HCT116 (cell line): ENCODE measurements at regions not wholly inside any gene's neighbourhood (a gene's known extent, or its start where the extent isn't known, plus 50 kb on each side); places are given as distances from the start of the nearest gene placed in this dataset.

Source experiments
- ATAC-seq: fragments of 200-7000 bp; cut with Tn5 transposase; 2 replicates; pipeline ENCODE4 v1.9.1; 2020; ENCODE audit warnings: mild to moderate bottlenecking, moderate library complexity
- BruUV-seq: library from RNA; stranded (reverse); fragments of 400-500 nt; replicated peaks from 2 replicates; lab custom pipeline; 2021; lab: Mats Ljungman, UMichigan
- CTCF ChIA-PET: fragments of 300-600 bp; sonication (Branson Sonifier 250); formaldehyde crosslinking; loops from one replicate; lab custom pipeline; 2021; ENCODE audit warnings: antibody characterized with exemption; lab: Charles Lee
- POLR2A ChIA-PET: fragments of 300-600, 350-600 bp; sonication (Branson Sonifier 250); formaldehyde crosslinking; loops from one replicate; lab custom pipeline; 2021; ENCODE audit warnings: antibody characterized with exemption; lab: Charles Lee
- RAD21 ChIA-PET, 2 experiments: fragments of 300-600 bp; sonication (Branson Sonifier 250); formaldehyde crosslinking; loops; one replicate each; lab custom pipeline; 2023; ENCODE audit warnings: low total read pairs in 2 of 2; ENCODE audit not compliant: uncharacterized antibody in 2 of 2, unreplicated experiment in 2 of 2, low non-redundant PET in 1 of 2; lab: Charles Lee
- DNase-seq: peaks from one replicate; pipeline ENCODE4 v3.0.0-alpha.2; 2010; ENCODE audit warnings: low read depth, low spot score
- H2AFZ ChIP-seq: fragments of 200-600 bp; shearing (Covaris generic), sonication (generic); 2 replicates; pipeline ENCODE4 v1.6.1; 2017; ENCODE audit warnings: low read depth, mixed run types, mixed read lengths, antibody characterized with exemption, low read length; ENCODE audit not compliant: poor library complexity, severe bottlenecking
- H3K27ac ChIP-seq: 2 replicates; pipeline ENCODE4 v1.5.1; 2012; ENCODE audit warnings: low read depth, low read length
- H3K27me3 ChIP-seq: fragments of 200-600 bp; sonication (generic); 2 replicates; pipeline ENCODE4 v1.6.1; 2016; ENCODE audit warnings: mixed run types, low read length, mixed read lengths; ENCODE audit not compliant: insufficient read depth
- H3K36me3 ChIP-seq, 2 experiments: fragments of 200-500 bp in 1 of 2; fragments of 200-600 bp in 1 of 2; sonication (Bioruptor generic) in 1 of 2; sonication (generic) in 1 of 2; 2 replicates each; pipeline versions ENCODE4 v1.5.1 to v1.6.1; 2014 to 2016; ENCODE audit warnings: low read length in 2 of 2, inconsistent platforms in 1 of 2, mixed read lengths in 1 of 2, mixed run types in 1 of 2; ENCODE audit not compliant: insufficient read depth in 2 of 2, control insufficient read depth in 1 of 2
- H3K4me1 ChIP-seq, 2 experiments: fragments of 200-600 bp in 1 of 2; sonication (generic) in 1 of 2; 2 replicates each; pipeline versions ENCODE4 v1.5.1 to v1.6.1; 2012 to 2017; ENCODE audit warnings: low read length in 2 of 2, inconsistent platforms in 1 of 2, mild to moderate bottlenecking in 1 of 2, mixed read lengths in 1 of 2, mixed run types in 1 of 2, moderate library complexity in 1 of 2; ENCODE audit not compliant: insufficient read depth in 2 of 2, control insufficient read depth in 1 of 2
- H3K4me2 ChIP-seq: fragments of 200-600 bp; sonication (generic); 2 replicates; pipeline ENCODE4 v1.6.1; 2017; ENCODE audit warnings: mixed run types, low read length, mixed read lengths
- H3K4me3 ChIP-seq, 2 experiments: fragments of 200-600 bp in 1 of 2; sonication (generic) in 1 of 2; replicated peaks in 1 of 2; 2 replicates each; pipeline ENCODE4 v1.5.1; 2011 to 2016; ENCODE audit warnings: low read length in 2 of 2, control low read depth in 1 of 2, low read depth in 1 of 2, mild to moderate bottlenecking in 1 of 2, mixed read lengths in 1 of 2, mixed run types in 1 of 2
- H3K79me2 ChIP-seq: fragments of 200-600 bp; sonication (generic); 2 replicates; pipeline ENCODE4 v1.6.1; 2017; ENCODE audit warnings: mild to moderate bottlenecking, mixed run types, low read length, moderate library complexity, mixed read lengths; ENCODE audit not compliant: insufficient read depth
- H3K9ac ChIP-seq: fragments of 200-600 bp; sonication (generic); 2 replicates; pipeline ENCODE4 v1.6.1; 2016; ENCODE audit warnings: low read length, mixed read lengths
- H3K9me2 ChIP-seq: fragments of 200-600 bp; sonication (generic), shearing (Covaris generic); 2 replicates; pipeline ENCODE4 v1.6.1; 2017; ENCODE audit warnings: mixed run types, mild to moderate bottlenecking, moderate library complexity; ENCODE audit not compliant: insufficient read depth
- H3K9me3 ChIP-seq, 2 experiments: fragments of 200-500 bp in 1 of 2; fragments of 200-600 bp in 1 of 2; sonication (Bioruptor generic) in 1 of 2; sonication (generic) in 1 of 2; 2 replicates each; pipeline ENCODE4 v1.6.1; 2014 to 2017; ENCODE audit warnings: low read length in 2 of 2, mixed read lengths in 2 of 2, inconsistent platforms in 1 of 2, low read depth in 1 of 2, mild to moderate bottlenecking in 1 of 2, mixed run types in 1 of 2, moderate library complexity in 1 of 2; ENCODE audit not compliant: control insufficient read depth in 1 of 2, insufficient read depth in 1 of 2
- H4K20me1 ChIP-seq: fragments of 200-600 bp; sonication (generic), shearing (Covaris generic); 2 replicates; pipeline ENCODE4 v1.6.1; 2017; ENCODE audit warnings: mixed run types, mild to moderate bottlenecking, moderate library complexity; ENCODE audit not compliant: insufficient read depth
- EGR1 ChIP-seq: IDR thresholded peaks from 2 replicates; pipeline ENCODE4 v1.6.1; 2012; ENCODE audit warnings: low read depth
- ELF1 ChIP-seq: IDR thresholded peaks from 2 replicates; pipeline ENCODE4 v1.6.1; 2012; ENCODE audit warnings: low read depth, borderline replicate concordance
- MAX ChIP-seq: IDR thresholded peaks from 2 replicates; pipeline ENCODE4 v1.6.1; 2012
- POLR2A ChIP-seq: IDR thresholded peaks from 2 replicates; pipeline ENCODE4 v1.7.0; 2011; ENCODE audit warnings: borderline replicate concordance; ENCODE audit not compliant: insufficient read depth, insufficient read length; ENCODE audit errors: extremely low read depth
- SIN3A ChIP-seq: IDR thresholded peaks from 2 replicates; pipeline ENCODE4 v1.6.1; 2012; ENCODE audit warnings: low read depth
- SRF ChIP-seq: IDR thresholded peaks from 2 replicates; pipeline ENCODE4 v1.6.1; 2012; ENCODE audit warnings: low read depth
- ZFX ChIP-seq: fragments of 450-650 bp; IDR thresholded peaks from 2 replicates; pipeline ENCODE4 v1.6.1; 2017
- intact Hi-C: fragments of 100-400 bp; cut with micrococcal nuclease; formaldehyde crosslinking; loops from 2 replicates; pipeline ENCODE4 v1.10.0; 2022

- no TSS peak for BruUV-seq
- Histone ChIP-seq H3K9me3 (no peaks in the 10 kb centered on the region), H3K27me3 (no peaks in the 10 kb centered on the region), H3K79me2 (no peaks in the 10 kb centered on the region), H2AFZ (no peak overlapping the region), H3K4me2 (no peak overlapping the region), H3K36me3 (no peaks in the 10 kb centered on the region), H3K9me2 (no peaks in the 10 kb centered on the region), H3K27ac (no peak overlapping the region), H3K4me1 (no peaks in the 10 kb centered on the region), H3K4me3 (no peak overlapping the region), H3K9ac (no peak overlapping the region), H4K20me1 (no peaks in the 10 kb centered on the region)
- POLR2A ChIA-PET: interaction anchor here (0.6 kb wide), 1 partner anchor 21 kb away, joined by 3 read pairs; no protein-coding TSS in a partner anchor
- intact Hi-C loops: no loop called here
- ATAC-seq (no peak), DNase-seq (no peak)
- CTCF ChIA-PET: no interaction called here
- RAD21 ChIA-PET: no interaction called here
- TF ChIP-seq EGR1 (no peak), ELF1 (no peak), POLR2A (no peak), MAX (no peak), SIN3A (no peak), SRF (no peak)
These were observed 172.3 kb upstream of the TBCA start for GRCh38 chr5:77948476-77948875.

GRCh38 chr5:77947041-77947428 lies 170.9 kb upstream of the TBCA start:
- Histone ChIP-seq H3K4me2 (no peak overlapping the region), H3K9me2 (no peaks in the 10 kb centered on the region), H2AFZ (no peak overlapping the region), H3K36me3 (no peaks in the 10 kb centered on the region), H3K79me2 (no peaks in the 10 kb centered on the region), H3K27ac (no peak overlapping the region), H3K4me1 (no peaks in the 10 kb centered on the region), H3K27me3 (no peaks in the 10 kb centered on the region), H3K9ac (no peak overlapping the region), H3K9me3 (no peaks in the 10 kb centered on the region), H3K4me3 (no peak overlapping the region), H4K20me1 (no peaks in the 10 kb centered on the region)
- ATAC-seq: no peak
- TF ChIP-seq ZFX: no peak
- intact Hi-C loops: no loop called here
- no TSS peak for BruUV-seq
- ChIA-PET CTCF (no interaction called here), POLR2A (no interaction called here), RAD21 (no interaction called here)
- DNase-seq: no peak
